Hematopoietic multipotent progenitor cell treated with erythropoietin and hydrocortisone succinate and interleukin-3 and kit ligand, for 4 days (in vitro differentiated cells): ENCODE measurements at regions not wholly inside any gene's neighbourhood (a gene's known extent, or its start where the extent isn't known, plus 50 kb on each side); places are given as distances from the start of the nearest gene placed in this dataset.
A peak's percentile ranks its signal among the peaks of the same experiment; 100 is the strongest.

Experiments used
- DNase-seq: peaks from one replicate; pipeline ENCODE4 v3.0.0-alpha.2; 2015

GRCh38 chr10:120641695-120642094 is 184.7 kb downstream of the PLPP4 start:
- DNase-seq: peak; percentile 87

GRCh38 chr10:120643351-120643750 is 186.3 kb downstream of the PLPP4 start:
- DNase-seq: peak; percentile 59

- no peak for DNase-seq
Measured at GRCh38 chr10:120644556-120645410, 187.8 kb downstream of the PLPP4 start.

- DNase-seq: no peak
Measured at GRCh38 chr10:120646159-120646732, 189.2 kb downstream of the PLPP4 start.

GRCh38 chr10:120646738-120647456 is 189.9 kb downstream of the PLPP4 start:
- DNase-seq: peak; percentile 21

GRCh38 chr10:120650705-120651399 is 193.8 kb downstream of the PLPP4 start:
- no peak for DNase-seq

- peak; percentile 61 for DNase-seq
Measured at GRCh38 chr10:120656107-120656506, 195.1 kb upstream of the WDR11 start.

- DNase-seq: peak; percentile 52
Measured at GRCh38 chr10:120657371-120657770, 193.8 kb upstream of the WDR11 start.

- DNase-seq: no peak
Measured at GRCh38 chr10:120658943-120659885, 191.9 kb upstream of the WDR11 start.

GRCh38 chr10:120666308-120666707 is 184.9 kb upstream of the WDR11 start:
- no peak for DNase-seq

GRCh38 chr10:120667276-120667675 is 183.9 kb upstream of the WDR11 start:
- DNase-seq: no peak

- DNase-seq: no peak
Measured at GRCh38 chr10:120671491-120671890, 179.7 kb upstream of the WDR11 start.

GRCh38 chr10:120683454-120683853 is 167.7 kb upstream of the WDR11 start:
- DNase-seq: no peak

- DNase-seq: peak; percentile 78
Measured at GRCh38 chr10:120684226-120684625, 166.9 kb upstream of the WDR11 start.

- no peak for DNase-seq
Measured at GRCh38 chr10:120685136-120685535, 166.0 kb upstream of the WDR11 start.

- DNase-seq: peak; percentile 19
Measured at GRCh38 chr10:120688928-120689327, 162.2 kb upstream of the WDR11 start.

GRCh38 chr10:120689777-120690529 is 161.2 kb upstream of the WDR11 start:
- DNase-seq: no peak

- no peak for DNase-seq
Measured at GRCh38 chr10:120691625-120692024, 159.5 kb upstream of the WDR11 start.

- peak; percentile 54 for DNase-seq
Measured at GRCh38 chr10:120700426-120700825, 150.7 kb upstream of the WDR11 start.

GRCh38 chr10:120701381-120701780 is 149.8 kb upstream of the WDR11 start:
- DNase-seq: peak; percentile 44

- DNase-seq: no peak
Measured at GRCh38 chr10:120702032-120702431, 149.1 kb upstream of the WDR11 start.
